Suppressor macrophage treated with lipopolysaccharide for 1 hour (primary cell): ENCODE measurements at regions not wholly inside any gene's neighbourhood (a gene's known extent, or its start where the extent isn't known, plus 50 kb on each side); places are given as distances from the start of the nearest gene placed in this dataset.
A peak's percentile ranks its signal among the peaks of the same experiment; 100 is the strongest.
"Not testable (repeated sequence)": the region's sequence is repeated elsewhere in the genome, so short reads cannot be mapped to it uniquely, and the experiment has no call there.

Experiments
- DNase-seq, 3 donors: peaks; one replicate each; pipeline ENCODE4 v3.0.0-alpha.2; 2020 to 2022

- DNase-seq: not testable (repeated sequence)
Observed at GRCh38 chr9:87049929-87050608, 102.8 kb upstream of the GAS1 start.

- no peak for DNase-seq
Observed at GRCh38 chr9:87054999-87055686, 107.8 kb upstream of the GAS1 start.

- no peak for DNase-seq
Observed at GRCh38 chr9:87059772-87060171, 112.5 kb upstream of the GAS1 start.

GRCh38 chr9:87062746-87063145 is 115.4 kb upstream of the GAS1 start:
- no peak for DNase-seq

- no peak for DNase-seq
Observed at GRCh38 chr9:87063246-87063645, 115.9 kb upstream of the GAS1 start.

GRCh38 chr9:87063871-87064270 is 116.6 kb upstream of the GAS1 start:
- DNase-seq: no peak

GRCh38 chr9:87064311-87064710 is 117.0 kb upstream of the GAS1 start:
- no peak for DNase-seq

- DNase-seq: no peak
Observed at GRCh38 chr9:87065981-87066380, 118.7 kb upstream of the GAS1 start.

GRCh38 chr9:87067426-87067825 is 120.1 kb upstream of the GAS1 start:
- DNase-seq: no peak

GRCh38 chr9:87068177-87068840 is 121.0 kb upstream of the GAS1 start:
- no peak for DNase-seq

GRCh38 chr9:87069690-87070089 is 122.4 kb upstream of the GAS1 start:
- peak in 1 of 3 donors; percentile 6 for DNase-seq

- no peak for DNase-seq
Observed at GRCh38 chr9:87070336-87070735, 123.0 kb upstream of the GAS1 start.

- no peak for DNase-seq
Observed at GRCh38 chr9:87071473-87071872, 124.2 kb upstream of the GAS1 start.

GRCh38 chr9:87073692-87074091 is 126.4 kb upstream of the GAS1 start:
- no peak for DNase-seq

- DNase-seq: no peak
Observed at GRCh38 chr9:87075537-87075936, 128.2 kb upstream of the GAS1 start.

GRCh38 chr9:87076825-87077224 is 129.5 kb upstream of the GAS1 start:
- no peak for DNase-seq

GRCh38 chr9:87077986-87078385 is 130.7 kb upstream of the GAS1 start:
- DNase-seq: no peak

GRCh38 chr9:87080512-87081264 is 133.4 kb upstream of the GAS1 start:
- DNase-seq: no peak

- no peak for DNase-seq
Observed at GRCh38 chr9:87081503-87081902, 134.2 kb upstream of the GAS1 start.

- no peak for DNase-seq
Observed at GRCh38 chr9:87083986-87084385, 136.7 kb upstream of the GAS1 start.

GRCh38 chr9:87084407-87084806 is 137.1 kb upstream of the GAS1 start:
- DNase-seq: no peak

- DNase-seq: no peak
Observed at GRCh38 chr9:87085073-87085472, 137.8 kb upstream of the GAS1 start.

GRCh38 chr9:87085521-87085920 is 138.2 kb upstream of the GAS1 start:
- DNase-seq: no peak
